ENCODE measurements at regions not wholly inside any gene's neighbourhood (a gene's known extent, or its start where the extent isn't known, plus 50 kb on each side); places are given as distances from the start of the nearest gene placed in this dataset.

DNA sequence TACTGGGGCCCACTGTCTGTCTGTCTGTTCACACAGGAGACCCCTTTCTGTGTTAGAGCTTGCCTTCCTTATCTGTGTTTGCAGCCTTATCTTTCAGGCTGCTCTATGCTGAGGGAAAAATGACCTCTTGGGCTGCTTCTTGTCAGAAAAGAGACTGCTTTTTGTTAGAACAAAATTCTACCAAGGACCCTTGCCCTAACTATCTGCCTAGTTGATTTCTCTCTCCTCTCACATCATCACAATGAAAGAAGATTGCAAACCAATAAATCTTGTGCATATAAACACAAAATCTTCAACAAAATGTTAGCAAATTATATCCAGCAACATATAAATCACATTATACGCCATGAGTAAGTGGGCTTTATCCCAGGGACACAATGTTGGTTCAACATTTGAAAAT lies 1117.7 kb downstream of the CDH11 start:
- intact Hi-C loops (cut with micrococcal nuclease; ENCODE audit: unreplicated experiment) (no loop called here), in situ Hi-C loops (cut with HindIII; ENCODE audit: low pct_unique_long_range_greater_than_20kb, low sequenced_read_pairs) (no loop called here)
- BruUV-seq (replicated peaks) = no TSS peak
- Histone ChIP-seq H3K36me3 (ENCODE audit: control insufficient read depth, insufficient read depth, low read length) (no peaks in the 10 kb centered on the region), H3K27me3 (ENCODE audit: control insufficient read depth, insufficient read depth, low read length) (no peaks in the 10 kb centered on the region), H3K4me1 (ENCODE audit: control insufficient read depth, insufficient read depth, low read length) (no peaks in the 10 kb centered on the region), H3K27ac (ENCODE audit: low read length) (no peak overlapping the region), H3K9me3 (ENCODE audit: control insufficient read depth, insufficient read depth, low read depth, low read length) (no peaks in the 10 kb centered on the region), H3K4me3 (ENCODE audit: low read depth in 2 of 2, low read length in 2 of 2) (no peak overlapping the region)
- ChIA-PET POLR2A (no interaction called here), CTCF (no interaction called here)
- ATAC-seq (no peak), DNase-seq (ENCODE audit: low read depth, low spot score) (no peak)
- TF ChIP-seq, protein P1, sequence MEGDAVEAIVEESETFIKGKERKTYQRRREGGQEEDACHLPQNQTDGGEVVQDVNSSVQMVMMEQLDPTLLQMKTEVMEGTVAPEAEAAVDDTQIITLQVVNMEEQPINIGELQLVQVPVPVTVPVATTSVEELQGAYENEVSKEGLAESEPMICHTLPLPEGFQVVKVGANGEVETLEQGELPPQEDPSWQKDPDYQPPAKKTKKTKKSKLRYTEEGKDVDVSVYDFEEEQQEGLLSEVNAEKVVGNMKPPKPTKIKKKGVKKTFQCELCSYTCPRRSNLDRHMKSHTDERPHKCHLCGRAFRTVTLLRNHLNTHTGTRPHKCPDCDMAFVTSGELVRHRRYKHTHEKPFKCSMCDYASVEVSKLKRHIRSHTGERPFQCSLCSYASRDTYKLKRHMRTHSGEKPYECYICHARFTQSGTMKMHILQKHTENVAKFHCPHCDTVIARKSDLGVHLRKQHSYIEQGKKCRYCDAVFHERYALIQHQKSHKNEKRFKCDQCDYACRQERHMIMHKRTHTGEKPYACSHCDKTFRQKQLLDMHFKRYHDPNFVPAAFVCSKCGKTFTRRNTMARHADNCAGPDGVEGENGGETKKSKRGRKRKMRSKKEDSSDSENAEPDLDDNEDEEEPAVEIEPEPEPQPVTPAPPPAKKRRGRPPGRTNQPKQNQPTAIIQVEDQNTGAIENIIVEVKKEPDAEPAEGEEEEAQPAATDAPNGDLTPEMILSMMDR (IDR thresholded peaks at IDR 0.05) = no peak
- TF ChIP-seq, protein P2, sequence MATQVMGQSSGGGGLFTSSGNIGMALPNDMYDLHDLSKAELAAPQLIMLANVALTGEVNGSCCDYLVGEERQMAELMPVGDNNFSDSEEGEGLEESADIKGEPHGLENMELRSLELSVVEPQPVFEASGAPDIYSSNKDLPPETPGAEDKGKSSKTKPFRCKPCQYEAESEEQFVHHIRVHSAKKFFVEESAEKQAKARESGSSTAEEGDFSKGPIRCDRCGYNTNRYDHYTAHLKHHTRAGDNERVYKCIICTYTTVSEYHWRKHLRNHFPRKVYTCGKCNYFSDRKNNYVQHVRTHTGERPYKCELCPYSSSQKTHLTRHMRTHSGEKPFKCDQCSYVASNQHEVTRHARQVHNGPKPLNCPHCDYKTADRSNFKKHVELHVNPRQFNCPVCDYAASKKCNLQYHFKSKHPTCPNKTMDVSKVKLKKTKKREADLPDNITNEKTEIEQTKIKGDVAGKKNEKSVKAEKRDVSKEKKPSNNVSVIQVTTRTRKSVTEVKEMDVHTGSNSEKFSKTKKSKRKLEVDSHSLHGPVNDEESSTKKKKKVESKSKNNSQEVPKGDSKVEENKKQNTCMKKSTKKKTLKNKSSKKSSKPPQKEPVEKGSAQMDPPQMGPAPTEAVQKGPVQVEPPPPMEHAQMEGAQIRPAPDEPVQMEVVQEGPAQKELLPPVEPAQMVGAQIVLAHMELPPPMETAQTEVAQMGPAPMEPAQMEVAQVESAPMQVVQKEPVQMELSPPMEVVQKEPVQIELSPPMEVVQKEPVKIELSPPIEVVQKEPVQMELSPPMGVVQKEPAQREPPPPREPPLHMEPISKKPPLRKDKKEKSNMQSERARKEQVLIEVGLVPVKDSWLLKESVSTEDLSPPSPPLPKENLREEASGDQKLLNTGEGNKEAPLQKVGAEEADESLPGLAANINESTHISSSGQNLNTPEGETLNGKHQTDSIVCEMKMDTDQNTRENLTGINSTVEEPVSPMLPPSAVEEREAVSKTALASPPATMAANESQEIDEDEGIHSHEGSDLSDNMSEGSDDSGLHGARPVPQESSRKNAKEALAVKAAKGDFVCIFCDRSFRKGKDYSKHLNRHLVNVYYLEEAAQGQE (IDR thresholded peaks at IDR 0.05; ENCODE audit: insufficient read depth in 1 of 2, low read depth in 2 of 2, low read length in 1 of 2) = no peak
- TF ChIP-seq TCF7L2 (IDR thresholded peaks at IDR 0.05; ENCODE audit: low read depth, low read length) = no peak
- no peak for TF ChIP-seq POLR2AphosphoS5 (IDR thresholded peaks at IDR 0.05; ENCODE audit: low read depth, low read length)
- TF ChIP-seq SIN3A (IDR thresholded peaks at IDR 0.05; ENCODE audit: borderline replicate concordance, insufficient read depth, low read depth, low read length) = no peak

DNA sequence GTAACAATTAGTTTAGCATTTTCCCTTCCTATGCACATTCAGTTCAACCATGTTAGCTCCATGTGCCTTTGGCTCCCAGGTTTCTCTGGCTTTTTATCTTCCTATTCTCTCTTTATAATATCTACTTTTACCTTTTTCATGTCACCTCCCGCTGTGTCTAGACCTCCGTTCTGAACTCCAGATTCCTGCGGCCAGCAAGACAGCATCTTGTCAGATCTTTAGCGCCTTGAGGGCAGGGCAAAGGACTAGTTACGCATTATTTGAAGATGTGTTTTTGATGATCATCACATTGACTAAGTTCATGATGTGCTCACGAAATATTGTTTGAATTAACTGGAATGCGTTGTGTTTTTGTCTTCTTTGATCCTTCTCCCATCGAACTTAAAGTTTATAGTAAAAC lies 1126.8 kb downstream of the CDH11 start:
- no peak overlapping the region for H3K27ac ChIP-seq (ENCODE audit: low read length)
- H3K27me3 ChIP-seq (ENCODE audit: control insufficient read depth, insufficient read depth, low read length) = no peaks in the 10 kb centered on the region
- ATAC-seq (no peak), DNase-seq (ENCODE audit: low read depth, low spot score) (no peak)
- BruUV-seq (replicated peaks) = no TSS peak
- no peaks in the 10 kb centered on the region for H3K9me3 ChIP-seq (ENCODE audit: control insufficient read depth, insufficient read depth, low read depth, low read length)
- no peak overlapping the region for H3K4me3 ChIP-seq (ENCODE audit: low read depth in 2 of 2, low read length in 2 of 2)
- H3K4me1 ChIP-seq (ENCODE audit: control insufficient read depth, insufficient read depth, low read length) = no peaks in the 10 kb centered on the region
- in situ Hi-C loops (cut with HindIII; ENCODE audit: low pct_unique_long_range_greater_than_20kb, low sequenced_read_pairs) (no loop called here), intact Hi-C loops (cut with micrococcal nuclease; ENCODE audit: unreplicated experiment) (no loop called here)
- TF ChIP-seq SIN3A (IDR thresholded peaks at IDR 0.05; ENCODE audit: borderline replicate concordance, insufficient read depth, low read depth, low read length) (no peak), TCF7L2 (IDR thresholded peaks at IDR 0.05; ENCODE audit: low read depth, low read length) (no peak), POLR2AphosphoS5 (IDR thresholded peaks at IDR 0.05; ENCODE audit: low read depth, low read length) (no peak)
- TF ChIP-seq, protein P1 (IDR thresholded peaks at IDR 0.05) = no peak
- TF ChIP-seq, protein P2 (IDR thresholded peaks at IDR 0.05; ENCODE audit: insufficient read depth in 1 of 2, low read depth in 2 of 2, low read length in 1 of 2) = no peak
- POLR2A ChIA-PET = no interaction called here
- CTCF ChIA-PET = no interaction called here
- H3K36me3 ChIP-seq (ENCODE audit: control insufficient read depth, insufficient read depth, low read length) = no peaks in the 10 kb centered on the region
